Panc1 (cell line): ENCODE measurements at regions not wholly inside any gene's neighbourhood (a gene's known extent, or its start where the extent isn't known, plus 50 kb on each side); places are given as distances from the start of the nearest gene placed in this dataset.

Source experiments
- CTCF ChIP-seq: fragments of 450-650 bp; IDR thresholded peaks from 2 replicates; pipeline ENCODE4 v1.5.1; 2017; ENCODE audit warnings: mild to moderate bottlenecking
- POLR2AphosphoS5 ChIP-seq: IDR thresholded peaks from 2 replicates; pipeline ENCODE4 v1.6.1; 2012; ENCODE audit warnings: mild to moderate bottlenecking, low read depth, low read length, moderate library complexity
- REST ChIP-seq, 2 experiments: IDR thresholded peaks; 2 replicates each; pipeline ENCODE4 v1.6.1; 2011 to 2012; ENCODE audit warnings: low read depth in 2 of 2, control low read depth in 1 of 2, low read length in 1 of 2, mild to moderate bottlenecking in 1 of 2, moderate library complexity in 1 of 2; ENCODE audit not compliant: insufficient read depth in 1 of 2
- TCF7L2 ChIP-seq: IDR thresholded peaks from 2 replicates; pipeline ENCODE4 v1.6.1; 2011; ENCODE audit warnings: mild to moderate bottlenecking, low read depth, low read length, inconsistent platforms

GRCh38 chr6:105872249-105872648 lies 213.9 kb upstream of the PRDM1 start:
- TF ChIP-seq CTCF (no peak), REST (IDR thresholded peaks at IDR 0.05; ENCODE audit: insufficient read depth in 1 of 2, low read depth in 2 of 2, low read length in 1 of 2) (no peak), POLR2AphosphoS5 (no peak), TCF7L2 (no peak)
